Adrenal gland (tissue), 9 donors: ENCODE measurements at regions not wholly inside any gene's neighbourhood (a gene's known extent, or its start where the extent isn't known, plus 50 kb on each side); places are given as distances from the start of the nearest gene placed in this dataset.

ENCODE experiments used
- DNase-seq, 7 donors: peaks; one replicate each; pipeline ENCODE4 v3.0.0-alpha.2; 2019 to 2020
- H3K27ac ChIP-seq, 5 donors: fragments of 200-600 bp; sonication (generic) in 4 of 5; 1 replicate in 3 of 5; 2 replicates in 2 of 5; pipeline versions ENCODE4 v1.5.1 to v1.8.0; 2016 to 2020; ENCODE audit warnings: mild to moderate bottlenecking in 1 of 5
- H3K27me3 ChIP-seq: fragments of 200-600 bp; 2 replicates; pipeline ENCODE4 v1.8.0; 2021
- H3K36me3 ChIP-seq, 2 donors: fragments of 200-600 bp; replicated peaks in 1 of 2; 1 replicate in 1 of 2; 2 replicates in 1 of 2; pipeline versions ENCODE4 v1.5.1 to v1.8.0; 2018 to 2022
- H3K4me1 ChIP-seq, 2 donors: fragments of 200-600 bp; replicated peaks in 1 of 2; 1 replicate in 1 of 2; 2 replicates in 1 of 2; pipeline versions ENCODE4 v1.5.1 to v1.8.0; 2018 to 2021
- H3K4me3 ChIP-seq, 4 donors: fragments of 200-600 bp; sonication (generic) in 3 of 4; one replicate each; pipeline ENCODE4 v1.5.1; 2016 to 2018
- H3K9me3 ChIP-seq, 3 donors: fragments of 200-600 bp; sonication (generic) in 1 of 3; replicated peaks in 1 of 3; 1 replicate in 2 of 3; 2 replicates in 1 of 3; pipeline versions ENCODE4 v1.5.1 to v1.8.0; 2016 to 2021
- POLR2A ChIP-seq, 2 donors: fragments of 450-650 bp; IDR thresholded peaks; one replicate each; pipeline ENCODE4 v1.6.1; 2017; ENCODE audit warnings: antibody characterized with exemption in 2 of 2, mild to moderate bottlenecking in 2 of 2, moderate library complexity in 1 of 2
- WGBS, 4 donors: extraction: QIAGEN DNeasy Blood & Tissue Kit in 2 of 4; methylation state at CpG; one replicate each; pipeline versions ENCODE4 v1.1.5 to v1.1.7; 2013 to 2017; 5-methylcytosine and 5-hydroxymethylcytosine counted together
- intact Hi-C, 2 donors: fragments of 100-400 bp; cut with DNase I; formaldehyde crosslinking; loops; one replicate each; pipeline versions ENCODE4 v1.14.1 to v1.15.0; 2022 to 2023
- TF ChIP-seq, protein P1 (sequence below), 6 experiments: fragments of 450-650 bp in 4 of 6; fragments of 200-600 bp in 2 of 6; sonication (generic) in 1 of 6; IDR thresholded peaks; 1 replicate in 5 of 6; 2 replicates in 1 of 6; pipeline versions ENCODE4 v1.5.1 to v1.8.0; 2016 to 2021; ENCODE audit warnings: antibody characterized with exemption in 6 of 6, mild to moderate bottlenecking in 2 of 6, moderate library complexity in 1 of 6
- donor health status: healthy with polysubstance abuse.
- donor health status: Bipolar disorder and iron deficiency.
- donor health status: DM: yes; HTN: yes; CAD: no.
- donor health status: DM: no; HTN: no; CAD: no.
- donor health status: DM: no; HTN: no; CAD: no.

- 16 to 30% (median 24%) methylated on average over 8 to 22 of the region's 22 CpGs for WGBS, 4 donors
- Histone ChIP-seq H3K9me3 (no peaks in the 10 kb centered on the region), H3K27me3 (peaks cover 39% of the 10 kb centered on the region), H3K27ac (no peak overlapping the region), H3K36me3 (no peaks in the 10 kb centered on the region), H3K4me3 (no peak overlapping the region), H3K4me1 (no peaks in the 10 kb centered on the region)
- TF ChIP-seq, protein P1, sequence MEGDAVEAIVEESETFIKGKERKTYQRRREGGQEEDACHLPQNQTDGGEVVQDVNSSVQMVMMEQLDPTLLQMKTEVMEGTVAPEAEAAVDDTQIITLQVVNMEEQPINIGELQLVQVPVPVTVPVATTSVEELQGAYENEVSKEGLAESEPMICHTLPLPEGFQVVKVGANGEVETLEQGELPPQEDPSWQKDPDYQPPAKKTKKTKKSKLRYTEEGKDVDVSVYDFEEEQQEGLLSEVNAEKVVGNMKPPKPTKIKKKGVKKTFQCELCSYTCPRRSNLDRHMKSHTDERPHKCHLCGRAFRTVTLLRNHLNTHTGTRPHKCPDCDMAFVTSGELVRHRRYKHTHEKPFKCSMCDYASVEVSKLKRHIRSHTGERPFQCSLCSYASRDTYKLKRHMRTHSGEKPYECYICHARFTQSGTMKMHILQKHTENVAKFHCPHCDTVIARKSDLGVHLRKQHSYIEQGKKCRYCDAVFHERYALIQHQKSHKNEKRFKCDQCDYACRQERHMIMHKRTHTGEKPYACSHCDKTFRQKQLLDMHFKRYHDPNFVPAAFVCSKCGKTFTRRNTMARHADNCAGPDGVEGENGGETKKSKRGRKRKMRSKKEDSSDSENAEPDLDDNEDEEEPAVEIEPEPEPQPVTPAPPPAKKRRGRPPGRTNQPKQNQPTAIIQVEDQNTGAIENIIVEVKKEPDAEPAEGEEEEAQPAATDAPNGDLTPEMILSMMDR (IDR thresholded peaks at IDR 0.05), result no peak
- no peak for TF ChIP-seq POLR2A (IDR thresholded peaks at IDR 0.05)
- DNase-seq, result no peak
- intact Hi-C loops, result no loop called here
These were observed 228.5 kb downstream of the FOXL1 start for GRCh38 chr16:86806838-86807351.

GRCh38 chr16:86808863-86809444 is 230.6 kb downstream of the FOXL1 start:
- H3K9me3 ChIP-seq, result no peaks in the 10 kb centered on the region
- 63 to 70% (median 66%) methylated on average over 14 to 18 of the region's 18 CpGs for WGBS, 4 donors
- H3K4me1 ChIP-seq, result no peaks in the 10 kb centered on the region
- TF ChIP-seq POLR2A (IDR thresholded peaks at IDR 0.05), result no peak
- TF ChIP-seq, protein P1 (IDR thresholded peaks at IDR 0.05), result no peak
- H3K27me3 ChIP-seq, result peaks cover 39% of the 10 kb centered on the region
- no peak overlapping the region for H3K27ac ChIP-seq
- DNase-seq, result no peak
- no peak overlapping the region for H3K4me3 ChIP-seq
- intact Hi-C loops, result no loop called here
- no peaks in the 10 kb centered on the region for H3K36me3 ChIP-seq

GRCh38 chr16:86809458-86809955 is 231.2 kb downstream of the FOXL1 start:
- Histone ChIP-seq H3K27ac (no peak overlapping the region), H3K27me3 (peaks cover 36% of the 10 kb centered on the region), H3K4me3 (no peak overlapping the region), H3K36me3 (no peaks in the 10 kb centered on the region), H3K9me3 (no peaks in the 10 kb centered on the region), H3K4me1 (no peaks in the 10 kb centered on the region)
- intact Hi-C loops, result no loop called here
- DNase-seq, result no peak
- WGBS, 4 donors, result 46 to 54% (median 53%) methylated on average over 7 to 8 of the region's 8 CpGs
- TF ChIP-seq, protein P1 (IDR thresholded peaks at IDR 0.05), result no peak
- TF ChIP-seq POLR2A (IDR thresholded peaks at IDR 0.05), result no peak

DNA sequence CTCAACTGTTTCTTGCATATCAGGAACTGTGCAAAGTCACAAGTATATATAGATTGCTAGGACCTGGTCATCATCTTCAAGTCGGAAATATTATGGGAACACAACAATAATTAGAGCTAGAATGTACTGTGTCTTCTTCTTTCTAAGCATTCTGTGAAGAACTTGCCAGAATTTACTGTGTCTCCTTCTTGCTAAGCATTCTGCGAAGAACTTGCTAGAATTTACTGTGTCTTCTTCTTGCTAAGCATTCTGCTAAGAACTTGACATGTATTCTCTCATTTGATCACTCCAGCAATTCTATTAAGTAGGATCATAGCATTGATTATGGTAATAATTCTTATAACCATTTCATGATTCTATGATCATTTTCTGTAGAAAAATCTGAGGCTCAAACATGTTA is 231.7 kb downstream of the FOXL1 start:
- H3K36me3 ChIP-seq, result no peaks in the 10 kb centered on the region
- intact Hi-C loops, result no loop called here
- no peak overlapping the region for H3K4me3 ChIP-seq
- no peak overlapping the region for H3K27ac ChIP-seq
- TF ChIP-seq, protein P1 (IDR thresholded peaks at IDR 0.05), result no peak
- no peak for TF ChIP-seq POLR2A (IDR thresholded peaks at IDR 0.05)
- peaks cover 30% of the 10 kb centered on the region for H3K27me3 ChIP-seq
- H3K4me1 ChIP-seq, result no peaks in the 10 kb centered on the region
- DNase-seq, result no peak
- WGBS, 4 donors, result 69 to 77% (median 74%) methylated on average over 2 of the region's 2 CpGs
- no peaks in the 10 kb centered on the region for H3K9me3 ChIP-seq
